HG03108 (cell line): ENCODE measurements at regions not wholly inside any gene's neighbourhood (a gene's known extent, or its start where the extent isn't known, plus 50 kb on each side); places are given as distances from the start of the nearest gene placed in this dataset.
"Not testable (repeated sequence)": the region's sequence is repeated elsewhere in the genome, so short reads cannot be mapped to it uniquely, and the experiment has no call there.

Source experiments
- ATAC-seq: cut with Tn5 transposase; IDR thresholded peaks from one replicate; pipeline ENCODE4 v1.9.1; 2021; ENCODE audit warnings: moderate library complexity; ENCODE audit not compliant: unreplicated experiment

DNA sequence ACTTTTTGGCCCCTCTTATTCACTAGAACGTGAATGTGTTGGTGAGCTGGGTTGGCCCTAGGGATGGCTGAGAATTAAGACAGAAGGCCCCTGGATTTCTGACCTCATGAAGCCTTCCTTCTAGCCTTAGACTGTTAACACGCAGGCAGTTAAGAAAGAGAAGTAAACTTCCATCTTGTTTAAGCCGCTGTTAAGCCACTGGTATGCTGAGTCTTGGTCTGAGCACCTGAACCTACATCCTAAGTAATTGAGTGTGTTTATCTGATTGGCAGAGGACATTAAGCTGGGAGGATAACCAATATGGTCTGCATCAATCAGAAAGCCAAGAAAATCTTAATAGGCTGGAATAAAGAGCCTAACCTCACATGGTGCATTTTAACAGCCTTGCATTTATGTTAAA lies 535.0 kb upstream of the ARID1B start:
- ATAC-seq: no peak

DNA sequence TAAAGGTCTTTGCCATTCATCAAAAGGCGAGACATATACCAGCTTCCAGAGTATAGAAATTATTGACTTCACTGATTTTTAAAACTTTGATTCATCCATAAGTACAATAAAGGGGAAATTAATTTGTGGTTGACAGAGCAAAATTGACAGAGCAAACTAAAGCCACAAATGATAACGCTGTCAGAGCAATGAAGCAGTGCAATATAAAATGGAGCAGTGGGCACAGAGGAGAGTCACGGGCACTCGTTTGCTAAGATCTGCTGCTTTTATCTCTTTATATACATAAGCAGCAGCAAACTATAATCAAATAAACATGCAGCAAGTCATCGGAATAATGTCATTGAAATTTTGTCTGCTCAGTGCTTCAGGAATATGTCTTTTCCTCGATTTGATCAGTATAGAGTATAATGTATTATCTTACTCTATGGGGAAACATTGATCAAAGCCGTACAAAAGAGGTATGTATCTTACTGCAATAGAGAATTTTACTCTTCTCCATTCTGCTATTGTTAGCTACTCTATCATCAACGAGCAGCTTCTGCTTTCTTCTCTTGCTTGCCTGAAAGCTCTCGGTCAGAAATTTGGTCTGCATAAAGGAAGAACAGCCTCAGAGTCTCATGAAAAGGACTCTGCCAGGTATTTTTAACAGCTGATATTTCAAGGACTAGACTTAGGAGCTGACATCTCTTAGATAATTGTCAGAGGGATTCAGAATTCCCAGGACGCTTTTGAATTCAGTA lies 546.0 kb upstream of the ARID1B start:
- ATAC-seq: no peak

DNA sequence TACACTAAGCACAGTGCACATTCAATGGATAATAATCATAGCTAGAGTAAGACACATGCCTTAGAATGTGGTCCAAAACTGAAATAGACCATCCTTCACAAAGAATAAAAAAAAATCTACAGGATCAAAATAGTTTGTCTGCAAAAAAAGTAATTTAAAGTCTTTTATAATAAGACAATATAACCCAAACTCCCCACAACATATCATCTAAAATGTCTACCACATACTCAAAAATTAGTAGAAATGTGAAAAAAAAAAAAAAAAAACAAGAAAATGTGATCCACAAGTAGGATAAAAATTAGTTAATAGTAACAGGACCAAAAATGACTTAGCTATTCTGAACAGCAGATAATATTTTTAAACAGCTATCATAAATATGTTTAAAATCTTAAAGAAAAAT lies 557.2 kb upstream of the ARID1B start:
- no peak for ATAC-seq

DNA sequence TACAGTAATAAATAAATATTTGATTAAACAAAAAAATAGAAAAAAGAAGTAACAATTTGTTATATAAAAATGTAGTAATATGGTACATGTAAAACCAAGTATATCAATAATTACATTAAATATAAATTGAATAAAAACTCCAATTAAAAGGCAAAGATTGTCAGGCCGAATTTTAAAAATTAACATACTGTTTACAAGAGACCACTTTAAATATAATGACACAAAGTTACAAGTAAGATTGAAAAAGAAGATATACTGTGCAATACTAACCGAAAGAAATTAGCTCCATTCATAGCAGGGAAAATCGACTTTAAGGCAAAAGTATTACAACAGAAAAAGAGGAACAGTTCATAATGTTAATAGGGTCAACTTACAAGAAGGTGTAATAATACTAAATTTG lies 571.5 kb upstream of the ARID1B start:
- ATAC-seq: no peak

DNA sequence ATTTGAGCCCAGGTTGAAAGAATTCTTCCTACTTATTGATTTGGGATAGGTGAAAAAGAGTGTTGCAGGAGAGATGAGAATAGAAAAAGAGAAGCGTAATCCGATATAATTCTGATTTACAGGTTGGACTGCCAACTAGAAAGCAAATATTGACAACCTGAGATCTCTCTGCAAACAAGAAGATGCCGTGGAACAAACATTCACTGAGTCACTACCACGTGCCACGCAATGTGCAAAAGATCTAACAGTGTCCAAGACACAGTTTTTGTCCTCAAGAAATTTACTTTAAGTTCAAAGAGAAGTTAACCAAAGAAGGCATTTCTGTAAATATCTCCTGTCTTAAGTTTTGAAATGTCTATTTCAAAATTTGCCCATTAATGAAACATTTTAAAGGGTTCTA lies 578.0 kb upstream of the ARID1B start:
- no peak for ATAC-seq

DNA sequence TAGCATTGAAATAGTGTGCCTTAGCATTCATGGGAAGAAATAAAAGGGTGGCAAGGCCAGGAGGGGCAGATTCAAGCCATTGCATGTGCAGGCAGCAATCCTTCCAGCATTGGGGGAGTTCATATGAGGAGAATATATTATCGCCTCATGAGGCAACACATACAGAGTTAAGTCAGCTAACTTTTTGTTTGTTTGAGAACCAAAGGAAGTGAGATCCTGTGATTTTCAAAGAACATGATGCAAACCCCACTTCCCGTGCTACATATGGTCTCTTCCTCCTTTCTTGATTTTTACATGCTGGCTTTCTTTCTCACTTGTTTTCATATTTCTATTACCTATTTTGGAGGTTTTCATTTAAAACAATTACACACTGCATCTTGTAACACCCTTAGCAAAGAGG lies 579.7 kb upstream of the ARID1B start:
- no peak for ATAC-seq

DNA sequence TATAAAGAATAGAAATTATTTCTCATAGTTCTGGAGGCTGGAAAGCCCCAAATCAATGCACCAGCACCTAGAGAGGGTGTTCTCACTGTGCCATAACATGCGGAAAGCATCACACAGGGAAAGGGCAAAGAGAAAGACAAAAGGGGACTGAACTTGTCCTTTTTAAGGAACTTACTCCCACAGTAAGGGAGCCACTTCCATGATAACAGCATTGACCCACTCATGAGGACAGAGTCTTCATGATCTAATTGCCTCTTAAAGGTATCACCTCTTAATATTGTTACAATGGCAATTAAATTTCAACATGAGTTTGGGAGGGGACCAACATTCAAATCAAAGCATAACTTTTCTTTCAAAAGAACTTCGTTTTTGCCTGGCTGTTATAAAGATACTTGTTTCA lies 582.2 kb upstream of the ARID1B start:
- ATAC-seq: no peak

DNA sequence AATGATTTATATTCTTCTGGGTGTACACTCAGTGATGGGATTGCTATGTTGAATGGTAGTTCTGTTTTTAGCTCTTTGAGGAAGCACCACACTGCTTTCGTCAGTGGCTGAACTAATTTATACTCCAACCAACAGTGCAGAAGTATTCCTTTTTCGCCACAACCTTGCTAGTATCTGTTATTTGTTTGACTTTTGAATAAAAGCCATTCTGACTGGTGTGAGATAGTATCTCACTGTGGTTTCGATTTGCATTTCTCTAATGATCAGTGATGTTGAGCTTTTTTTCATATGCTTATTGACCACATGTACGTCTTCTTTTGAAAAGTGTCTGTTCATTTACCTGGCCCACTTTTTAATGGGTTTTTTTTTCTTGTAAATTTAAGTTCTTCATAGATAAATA lies 583.8 kb upstream of the ARID1B start:
- ATAC-seq: no peak

DNA sequence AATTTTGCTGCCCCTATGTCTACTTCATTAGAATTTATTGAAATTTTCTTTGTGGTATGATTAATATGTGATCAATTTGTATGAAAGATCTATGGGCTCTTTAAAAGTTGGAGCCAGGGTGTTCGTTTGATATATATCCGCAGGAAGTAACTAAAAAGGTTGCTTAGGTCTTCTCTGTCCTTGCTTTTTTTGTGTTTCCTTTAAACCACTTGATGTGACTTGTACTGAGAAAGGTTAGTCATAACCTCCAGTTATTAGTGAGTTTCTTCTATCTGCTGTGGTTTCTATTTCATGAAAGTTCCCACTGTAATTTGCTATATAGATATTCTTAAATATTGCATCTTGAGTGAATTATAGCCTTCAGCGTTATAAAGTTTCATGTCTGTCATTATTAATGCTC lies 585.3 kb upstream of the ARID1B start:
- no peak for ATAC-seq

DNA sequence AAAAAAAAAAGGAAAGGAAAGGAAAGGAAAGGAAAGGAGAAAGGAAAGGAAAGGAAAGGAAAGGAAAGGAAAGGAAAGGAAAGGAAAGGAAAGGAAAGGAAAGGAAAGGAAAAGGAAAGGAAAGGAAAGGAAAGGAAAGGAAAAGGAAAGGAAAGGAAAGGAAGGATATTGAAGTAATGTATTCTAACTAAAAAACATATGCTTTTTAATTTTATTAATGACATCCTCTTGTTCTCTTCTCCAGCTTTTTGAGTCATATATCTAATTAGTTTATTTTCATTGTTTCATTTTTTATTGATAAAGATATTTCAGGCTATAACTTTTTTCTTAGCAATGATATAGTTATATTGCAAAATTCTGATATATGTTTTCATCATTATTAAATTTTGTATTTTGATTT lies 585.8 kb upstream of the ARID1B start:
- not testable (repeated sequence) for ATAC-seq

DNA sequence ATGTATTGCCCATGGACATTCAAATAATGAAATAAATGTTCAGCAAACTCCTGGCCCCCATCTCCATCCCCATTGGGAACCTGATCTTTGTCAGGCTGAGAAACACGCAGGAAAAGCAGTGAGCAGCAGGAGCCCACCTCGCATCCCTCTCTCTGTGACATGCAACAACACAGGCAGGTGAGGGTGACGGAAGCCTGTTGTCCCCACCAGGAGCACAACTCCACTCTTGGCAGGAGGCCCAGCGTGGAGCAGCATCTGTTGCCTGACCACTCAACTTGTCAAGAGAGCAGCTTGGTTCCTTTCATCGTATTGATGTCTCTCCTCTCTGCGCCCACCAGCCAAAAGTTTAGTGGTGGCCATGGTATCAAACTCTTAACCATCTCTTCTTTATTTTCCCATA lies 586.9 kb upstream of the ARID1B start:
- no peak for ATAC-seq

DNA sequence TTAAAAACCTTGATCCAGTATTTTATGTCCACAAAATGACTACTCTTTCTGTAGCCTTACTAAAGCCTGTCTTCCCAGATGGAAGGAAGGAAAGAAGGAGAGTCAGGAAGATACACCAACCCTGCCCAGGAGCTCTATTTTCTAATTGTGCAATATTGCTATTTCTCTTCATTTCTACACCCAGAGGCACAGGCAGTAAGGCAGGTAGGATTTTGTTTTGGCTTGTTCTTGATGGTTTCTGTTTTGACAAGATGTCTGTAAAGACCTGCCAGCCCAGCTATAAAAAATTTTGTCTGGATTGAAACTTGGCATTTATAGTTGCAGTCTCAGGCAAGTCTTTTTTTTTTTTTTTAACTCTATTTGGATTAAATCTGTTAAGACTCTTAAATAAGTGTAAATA lies 587.5 kb upstream of the ARID1B start:
- ATAC-seq: no peak

DNA sequence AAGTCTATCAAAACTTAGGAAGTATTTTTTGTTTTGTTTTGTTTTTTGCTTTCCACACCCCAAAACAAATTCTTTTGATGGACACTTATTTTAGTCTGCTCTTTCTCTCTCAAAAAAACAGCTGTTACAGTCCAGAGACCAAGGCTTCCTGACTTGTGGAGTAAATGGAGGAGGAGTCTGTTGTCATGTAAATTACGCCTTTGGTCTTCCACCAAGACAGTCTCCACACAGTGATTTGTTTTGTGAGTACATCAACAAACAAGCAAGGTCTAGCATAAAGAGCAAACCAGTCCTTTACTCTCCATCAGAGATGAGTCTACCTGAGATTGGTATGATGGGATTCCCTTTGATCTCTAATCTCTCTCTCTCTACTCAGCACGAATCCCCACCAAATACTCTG lies 588.0 kb upstream of the ARID1B start:
- no peak for ATAC-seq

DNA sequence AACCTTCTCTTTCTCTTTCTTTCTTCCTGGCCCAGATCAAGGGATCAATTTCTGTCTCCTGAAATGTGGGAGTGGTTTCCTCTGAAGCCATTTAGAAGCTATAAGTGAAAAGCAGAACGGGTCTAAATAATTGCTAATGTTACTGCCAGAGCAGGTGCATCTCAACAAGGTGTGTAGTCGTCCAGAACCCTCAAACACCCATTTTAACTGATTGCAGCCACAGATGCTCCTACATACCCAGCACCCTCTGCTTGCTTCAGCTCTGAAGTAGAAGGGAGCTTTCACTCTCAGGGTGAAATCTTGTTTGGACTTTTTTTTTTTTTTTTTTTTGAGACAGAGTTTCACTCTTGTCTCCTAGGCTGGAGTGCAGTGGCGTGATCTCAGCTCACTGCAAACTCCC lies 592.1 kb upstream of the ARID1B start:
- ATAC-seq: no peak

DNA sequence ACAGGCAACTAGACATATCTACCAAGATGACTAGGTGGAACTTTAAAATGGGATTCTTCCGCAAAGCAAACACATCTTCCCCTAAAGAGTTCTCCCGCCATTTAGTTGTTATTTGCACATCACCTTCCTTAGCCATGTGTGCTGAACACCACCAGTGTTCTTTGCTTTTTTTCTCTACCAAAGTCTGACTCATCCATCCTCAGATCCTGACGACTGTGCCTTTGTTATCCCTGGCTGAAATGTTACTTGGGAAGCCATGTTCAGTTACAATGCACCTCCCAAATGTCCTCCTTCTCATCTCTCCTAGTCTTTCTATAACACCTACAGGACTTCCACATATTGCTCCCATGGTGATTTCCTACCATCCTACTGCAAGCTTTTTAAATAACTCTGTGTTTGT lies 593.5 kb upstream of the ARID1B start:
- ATAC-seq: no peak

DNA sequence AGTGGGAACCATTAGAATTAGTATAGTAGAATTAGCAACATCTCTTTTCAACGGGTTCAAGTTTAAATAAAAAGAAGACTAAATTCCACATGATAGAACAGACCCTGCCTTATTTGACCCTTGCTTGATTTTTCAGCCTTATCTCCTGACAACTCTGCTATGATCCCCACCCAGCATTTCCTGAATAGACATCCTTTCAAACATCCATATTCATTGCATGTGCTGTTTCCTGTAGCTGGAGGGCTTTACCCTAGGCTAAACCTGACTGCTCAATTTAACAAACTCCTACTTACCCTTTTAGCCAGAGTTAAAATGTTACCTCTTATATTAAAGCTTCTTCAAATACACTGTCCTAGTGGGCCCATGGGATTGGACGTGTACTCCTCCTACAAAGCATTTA lies 594.8 kb upstream of the ARID1B start:
- ATAC-seq: no peak

DNA sequence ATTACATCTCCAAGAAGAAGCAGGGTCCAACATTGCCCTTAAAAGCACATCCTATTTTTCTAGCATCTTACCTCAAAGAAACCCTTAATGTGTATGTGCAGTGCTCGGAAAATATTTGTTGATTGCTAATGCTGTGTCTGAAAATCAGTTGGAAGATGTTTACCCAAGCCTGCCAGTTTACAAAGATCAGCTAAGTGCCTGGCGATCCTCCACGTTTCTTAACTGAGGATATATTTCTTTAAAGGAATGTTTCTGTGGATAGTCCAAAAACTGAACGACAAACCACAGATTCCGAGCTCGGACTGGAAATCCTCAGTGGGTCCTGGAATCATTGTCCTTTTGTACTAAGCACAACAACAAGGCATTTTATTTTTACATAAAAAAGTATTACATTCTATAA lies 595.7 kb upstream of the ARID1B start:
- no peak for ATAC-seq

DNA sequence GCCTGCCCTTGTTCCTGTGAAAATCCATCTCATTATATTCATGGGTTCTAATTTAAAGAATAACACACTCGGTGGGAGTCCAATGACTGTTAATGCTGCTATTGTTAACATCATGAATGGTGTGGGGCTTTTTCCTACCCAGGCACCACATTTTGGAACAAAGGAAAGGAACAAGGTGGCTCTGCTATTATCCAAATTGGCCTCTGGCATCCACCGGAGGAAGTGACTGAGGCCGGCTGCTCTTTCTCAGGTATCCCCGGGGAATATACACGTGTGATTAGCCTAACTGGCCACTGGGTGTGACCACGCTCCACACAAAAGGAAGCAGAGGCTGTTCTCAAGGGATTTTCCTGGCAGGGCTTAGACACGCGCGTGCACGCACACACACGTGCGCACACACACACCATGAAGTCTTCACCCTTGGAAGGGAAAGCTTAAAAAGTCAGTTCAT lies 601.2 kb upstream of the ARID1B start:
- no peak for ATAC-seq

DNA sequence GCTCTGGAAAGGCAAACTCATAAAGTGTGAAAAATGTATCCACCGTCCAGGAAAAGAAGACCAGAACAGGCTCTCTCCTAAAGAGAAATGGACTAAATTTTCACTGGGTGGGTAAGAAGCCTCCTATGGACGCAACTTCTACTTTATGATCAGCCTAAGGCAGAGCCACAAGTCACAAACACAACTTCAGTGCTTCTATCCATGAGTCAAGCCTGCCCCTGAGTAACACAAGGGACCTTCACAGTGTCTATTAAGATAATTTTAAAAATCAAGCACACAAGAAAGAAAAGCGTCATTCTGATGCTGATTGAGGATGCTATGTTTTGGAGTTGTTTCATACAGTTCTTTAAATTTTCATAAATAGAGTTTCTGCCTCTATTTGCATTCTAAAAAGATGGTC lies 601.7 kb upstream of the ARID1B start:
- no peak for ATAC-seq

DNA sequence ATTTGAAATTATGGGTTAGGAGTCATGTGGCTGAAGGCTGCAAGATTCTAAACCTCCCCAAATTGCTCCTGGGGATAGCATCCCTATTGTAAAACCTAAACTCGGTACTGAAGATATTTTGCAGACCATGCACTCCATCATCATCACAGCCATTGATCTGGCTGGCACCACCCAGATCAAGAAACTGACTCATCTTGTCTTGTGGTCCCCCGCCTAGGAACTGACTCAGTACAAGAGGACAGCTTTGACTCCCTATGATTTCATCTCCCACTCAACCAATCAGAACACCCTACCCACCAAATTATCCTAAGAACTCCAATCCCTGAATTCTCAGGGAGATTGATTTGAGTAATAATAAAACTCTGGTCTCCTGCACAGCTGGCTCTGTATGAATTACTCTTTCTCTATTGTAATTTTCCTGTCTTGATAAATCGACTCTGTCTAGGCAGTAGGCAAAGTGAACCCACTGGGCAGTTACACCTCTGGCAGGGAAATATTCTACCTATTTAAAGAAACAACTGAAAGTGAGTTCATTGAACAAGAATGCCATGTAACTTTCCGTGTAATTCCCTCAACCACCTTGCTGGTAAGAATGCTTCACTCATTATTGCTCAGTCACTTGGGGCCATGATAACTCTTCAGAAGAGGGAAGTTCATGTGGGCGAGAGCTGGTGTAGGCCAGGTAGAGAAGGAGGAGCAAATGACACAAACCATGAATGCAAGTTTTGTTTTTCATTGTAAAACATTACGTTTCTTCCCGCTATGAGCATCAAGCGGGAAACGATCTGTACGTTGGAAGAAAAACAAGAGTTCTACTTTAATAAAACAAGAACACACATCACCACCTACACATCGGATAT lies 602.9 kb upstream of the ARID1B start:
- ATAC-seq: no peak

DNA sequence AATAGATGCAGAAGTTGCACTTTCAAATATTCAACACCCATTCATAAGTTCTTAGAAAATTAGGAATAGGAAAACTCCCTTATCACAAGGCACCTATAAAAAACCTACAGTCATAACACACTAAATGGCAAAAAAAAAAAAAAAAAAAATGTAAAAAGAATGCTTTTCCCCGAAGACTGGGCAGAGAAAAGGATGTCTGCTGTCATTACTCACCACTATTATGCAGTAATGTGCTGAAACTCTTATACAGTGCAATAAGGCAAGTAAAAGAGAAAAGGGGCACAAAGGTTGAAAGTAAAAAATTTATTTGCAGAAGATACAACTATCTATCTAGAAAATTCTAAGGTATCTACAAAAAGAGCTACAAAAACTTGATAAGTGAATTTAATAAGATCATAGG lies 607.8 kb upstream of the ARID1B start:
- ATAC-seq: no peak

DNA sequence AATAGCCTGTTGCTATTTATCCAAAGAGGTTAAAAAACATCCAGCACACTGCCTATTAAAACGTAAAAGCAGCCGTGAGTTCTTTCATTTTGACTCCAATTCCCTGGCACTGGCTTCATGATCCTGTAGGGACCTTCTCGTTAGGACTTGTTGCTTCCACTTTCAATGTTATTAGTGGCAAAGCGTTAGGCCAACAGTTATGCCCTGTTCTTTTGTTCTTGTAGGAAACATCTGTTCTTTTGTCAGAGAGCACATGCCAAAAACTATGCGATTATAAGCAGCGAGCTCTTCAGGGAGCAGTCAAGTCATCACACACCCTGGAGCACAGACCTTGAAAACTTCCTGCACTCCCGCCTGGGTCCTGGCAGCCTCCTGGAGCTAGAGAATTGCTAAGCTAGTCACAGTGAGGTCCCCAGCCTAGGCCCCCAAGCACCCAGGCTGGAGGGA lies 609.5 kb upstream of the ARID1B start:
- no peak for ATAC-seq
